Left colon (tissue), 2 donors: ENCODE measurements at regions not wholly inside any gene's neighbourhood (a gene's known extent, or its start where the extent isn't known, plus 50 kb on each side); places are given as distances from the start of the nearest gene placed in this dataset.
"Not testable (repeated sequence)": the region's sequence is repeated elsewhere in the genome, so short reads cannot be mapped to it uniquely, and the experiment has no call there.

Experiments
- ATAC-seq: fragments of 200-7000 bp; cut with Tn5 transposase; one replicate; pipeline ENCODE4 v1.9.1; 2020; ENCODE audit warnings: mild to moderate bottlenecking, moderate library complexity
- DNase-seq, 2 donors: peaks; one replicate each; pipeline ENCODE4 v3.0.0-alpha.2; 2020
- intact Hi-C, 2 donors: fragments of 100-400 bp; cut with DNase I in 1 of 2; cut with micrococcal nuclease in 1 of 2; formaldehyde crosslinking; loops; one replicate each; pipeline versions ENCODE4 v1.11.2 to v1.14.0; 2022; cut with DNase I, micrococcal nuclease
- donor health status: DM: no; HTN: no; CAD: no.
- donor health status: DM: yes; HTN: yes; CAD: no.

GRCh38 chr5:104914536-104915070, 1352.0 kb upstream of the NUDT12 start:
- intact Hi-C loops = no loop called here
- ATAC-seq = no peak
- DNase-seq = no peak

- DNase-seq (no peak), ATAC-seq (no peak)
- intact Hi-C loops = no loop called here
These were observed 1351.3 kb upstream of the NUDT12 start for GRCh38 chr5:104913841-104914281.

- intact Hi-C loops = no loop called here
- DNase-seq = no peak
- ATAC-seq = no peak
These were observed 1347.2 kb upstream of the NUDT12 start for GRCh38 chr5:104909803-104910202.

- intact Hi-C loops = no loop called here
- no peak for ATAC-seq
- DNase-seq = no peak
These were observed 1342.0 kb upstream of the NUDT12 start for GRCh38 chr5:104904561-104904960.

- DNase-seq (no peak), ATAC-seq (no peak)
- intact Hi-C loops = no loop called here
These were observed 1341.4 kb upstream of the NUDT12 start for GRCh38 chr5:104903941-104904340.

- ATAC-seq (no peak), DNase-seq (no peak)
These were observed 1329.0 kb upstream of the NUDT12 start for GRCh38 chr5:104891596-104891995.

GRCh38 chr5:104890767-104891166, 1328.2 kb upstream of the NUDT12 start:
- DNase-seq (no peak), ATAC-seq (no peak)
- intact Hi-C loops = no loop called here

More at GRCh38 chr5:104891596-104891995, 1329.0 kb upstream of the NUDT12 start:
- intact Hi-C loops = no loop called here

GRCh38 chr5:104859437-104859836, 1296.8 kb upstream of the NUDT12 start:
- intact Hi-C loops = no loop called here
- ATAC-seq = no peak
- DNase-seq = no peak

GRCh38 chr5:104852099-104852498, 1289.5 kb upstream of the NUDT12 start:
- DNase-seq, intact Hi-C loops, ATAC-seq: not testable (repeated sequence)

GRCh38 chr5:104845541-104845940, 1283.0 kb upstream of the NUDT12 start:
- ATAC-seq (no peak), DNase-seq (no peak)
- intact Hi-C loops = no loop called here

GRCh38 chr5:104843822-104844221, 1281.2 kb upstream of the NUDT12 start:
- DNase-seq (no peak), ATAC-seq (no peak)
- intact Hi-C loops = no loop called here

GRCh38 chr5:104840284-104840683, 1277.7 kb upstream of the NUDT12 start:
- ATAC-seq (no peak), DNase-seq (no peak)
- intact Hi-C loops = no loop called here

- intact Hi-C loops, DNase-seq, ATAC-seq: not testable (repeated sequence)
These were observed 1268.9 kb upstream of the NUDT12 start for GRCh38 chr5:104831515-104831914.

GRCh38 chr5:104821606-104822005, 1259.0 kb upstream of the NUDT12 start:
- no peak for ATAC-seq
- no peak for DNase-seq
- intact Hi-C loops = no loop called here

GRCh38 chr5:104817127-104817526, 1254.5 kb upstream of the NUDT12 start:
- intact Hi-C loops = no loop called here
- ATAC-seq = peak; percentile 58

GRCh38 chr5:104815212-104815611, 1252.6 kb upstream of the NUDT12 start:
- no peak for ATAC-seq
- no peak for DNase-seq

More at GRCh38 chr5:104817127-104817526, 1254.5 kb upstream of the NUDT12 start:
- no peak for DNase-seq

GRCh38 chr5:104800440-104801048, 1238.0 kb upstream of the NUDT12 start:
- intact Hi-C loops = no loop called here
- DNase-seq = no peak
- no peak for ATAC-seq

More at GRCh38 chr5:104815212-104815611, 1252.6 kb upstream of the NUDT12 start:
- intact Hi-C loops = no loop called here

- DNase-seq (no peak), ATAC-seq (peak; percentile 97)
- intact Hi-C loops = no loop called here
These were observed 1231.1 kb upstream of the NUDT12 start for GRCh38 chr5:104793755-104794080.

- intact Hi-C loops = no loop called here
- ATAC-seq = peak; percentile 81
These were observed 1230.6 kb upstream of the NUDT12 start for GRCh38 chr5:104793031-104793754.

GRCh38 chr5:104789366-104789765, 1226.8 kb upstream of the NUDT12 start:
- intact Hi-C loops = no loop called here
- no peak for ATAC-seq
- DNase-seq = no peak

More at GRCh38 chr5:104793031-104793754, 1230.6 kb upstream of the NUDT12 start:
- DNase-seq = no peak
